K562 (cell line): ENCODE measurements at regions not wholly inside any gene's neighbourhood (a gene's known extent, or its start where the extent isn't known, plus 50 kb on each side); places are given as distances from the start of the nearest gene placed in this dataset.
A peak's percentile ranks its signal among the peaks of the same experiment; 100 is the strongest.

Experiments used
- ADNP ChIP-seq: fragments of 200-800 bp; sonication (Bioruptor generic); IDR thresholded peaks from 2 replicates; pipeline ENCODE4 v1.6.1; 2016; ENCODE audit warnings: missing genetic modification characterization, missing compliant biosample characterization
- CBFA2T3 ChIP-seq: fragments of 450-650 bp; IDR thresholded peaks from 2 replicates; pipeline ENCODE4 v1.6.1; 2017
- CBX5 ChIP-seq: IDR thresholded peaks from 2 replicates; pipeline ENCODE4 v1.6.1; 2014; ENCODE audit warnings: low read depth, borderline replicate concordance
- CC2D1A ChIP-seq: fragments of 450-650 bp; IDR thresholded peaks from 2 replicates; pipeline ENCODE4 v1.6.1; 2017; ENCODE audit warnings: mild to moderate bottlenecking
- COPS2 ChIP-seq: fragments of 450-650 bp; conservative IDR thresholded peaks from 2 replicates; pipeline ENCODE4 v1.6.1; 2016; ENCODE audit warnings: mild to moderate bottlenecking, moderate library complexity
- ETV1 ChIP-seq: fragments of 450-650 bp; conservative IDR thresholded peaks from 2 replicates; pipeline ENCODE4 v1.6.1; 2016; ENCODE audit warnings: missing genetic modification characterization, control low read depth, low read depth, missing compliant biosample characterization
- HEY1 ChIP-seq: fragments of 250-450 bp; sonication (Bioruptor Pico); IDR thresholded peaks from 2 replicates; pipeline ENCODE4 v1.5.0; 2020; ENCODE audit warnings: mild to moderate bottlenecking, moderate library complexity, borderline replicate concordance
- HSF4 ChIP-seq: fragments of 250-450 bp; sonication (Bioruptor Pico); IDR thresholded peaks from 2 replicates; pipeline ENCODE4 v2.1.2; 2022; ENCODE audit warnings: mild to moderate bottlenecking, moderate library complexity, borderline replicate concordance
- KDM1A ChIP-seq, 2 experiments: fragments of 450-650 bp; IDR thresholded peaks; 2 replicates each; pipeline ENCODE4 v1.6.1; 2016; ENCODE audit warnings: mild to moderate bottlenecking in 2 of 2
- NCOA2 ChIP-seq, 2 experiments: fragments of 450-650 bp; IDR thresholded peaks; 2 replicates each; pipeline ENCODE4 v1.6.1; 2018; ENCODE audit warnings: mild to moderate bottlenecking in 2 of 2, moderate library complexity in 1 of 2; ENCODE audit not compliant: partially characterized antibody in 2 of 2
- POLR2A ChIP-seq: fragments of 450-650 bp; conservative IDR thresholded peaks from 2 replicates; pipeline ENCODE4 v1.6.1; 2016
- POLR2G ChIP-seq: fragments of 200-400 bp; formaldehyde crosslinking; IDR thresholded peaks from 2 replicates; pipeline ENCODE4 v1.6.1; 2017; ENCODE audit warnings: low read depth, mild to moderate bottlenecking, antibody characterized with exemption, low read length, moderate library complexity
- RAD21 ChIP-seq, 2 experiments: fragments of 250-450 bp in 1 of 2; fragments of 450-650 bp in 1 of 2; sonication (Bioruptor Pico) in 1 of 2; formaldehyde crosslinking in 1 of 2; IDR thresholded peaks in 1 of 2; conservative IDR thresholded peaks in 1 of 2; 2 replicates each; pipeline versions ENCODE4 v1.4.0 to v1.8.0; 2020 to 2022; ENCODE audit warnings: mild to moderate bottlenecking in 2 of 2, moderate library complexity in 1 of 2
- SMARCA5 ChIP-seq: fragments of 450-650 bp; IDR thresholded peaks from 2 replicates; pipeline ENCODE4 v1.6.1; 2016
- TEAD4 ChIP-seq, 2 experiments: sonication (generic) in 1 of 2; formaldehyde crosslinking in 1 of 2; IDR thresholded peaks; 2 replicates each; pipeline versions ENCODE4 v1.6.1 to v1.8.0; 2012 to 2022; ENCODE audit warnings: borderline replicate concordance in 1 of 2, inconsistent platforms in 1 of 2, low read length in 1 of 2, mild to moderate bottlenecking in 1 of 2, missing genetic modification reagents in 1 of 2
- TRIM24 ChIP-seq, 2 experiments: fragments of 450-650 bp; IDR thresholded peaks; 2 replicates each; pipeline ENCODE4 v1.6.1; 2016
- ZC3H8 ChIP-seq: fragments of 450-650 bp; IDR thresholded peaks from 2 replicates; pipeline ENCODE4 v1.6.1; 2017
- ZNF133 ChIP-seq: fragments of 250-450 bp; sonication (Bioruptor Pico); IDR thresholded peaks from 2 replicates; pipeline ENCODE4 v1.4.0; 2020; ENCODE audit warnings: mild to moderate bottlenecking
- ZNF76 ChIP-seq: fragments of 250-450 bp; sonication (Bioruptor Pico); IDR thresholded peaks from 2 replicates; pipeline ENCODE4 v1.4.0; 2020; ENCODE audit warnings: mild to moderate bottlenecking, moderate library complexity, borderline replicate concordance
- TF ChIP-seq, protein P1 (sequence below): fragments of 450-650 bp; IDR thresholded peaks from 2 replicates; pipeline ENCODE4 v1.6.1; 2018; ENCODE audit warnings: mild to moderate bottlenecking, low read depth; ENCODE audit not compliant: partially characterized antibody
- TF ChIP-seq, protein P2 (sequence below): fragments of 150-350 bp; conservative IDR thresholded peaks from 2 replicates; pipeline ENCODE4 v1.6.1; 2014; ENCODE audit warnings: low read length
- TF ChIP-seq, protein P3 (sequence below): fragments of 250-450 bp; sonication (Bioruptor Pico); IDR thresholded peaks from 2 replicates; pipeline ENCODE4 v1.4.0; 2020; ENCODE audit warnings: mild to moderate bottlenecking
- TF ChIP-seq, protein P4 (sequence below): fragments of 250-450 bp; sonication (Bioruptor Pico); IDR thresholded peaks from 2 replicates; pipeline ENCODE4 v1.8.0; 2021; ENCODE audit warnings: moderate library complexity, mild to moderate bottlenecking, inconsistent platforms

DNA sequence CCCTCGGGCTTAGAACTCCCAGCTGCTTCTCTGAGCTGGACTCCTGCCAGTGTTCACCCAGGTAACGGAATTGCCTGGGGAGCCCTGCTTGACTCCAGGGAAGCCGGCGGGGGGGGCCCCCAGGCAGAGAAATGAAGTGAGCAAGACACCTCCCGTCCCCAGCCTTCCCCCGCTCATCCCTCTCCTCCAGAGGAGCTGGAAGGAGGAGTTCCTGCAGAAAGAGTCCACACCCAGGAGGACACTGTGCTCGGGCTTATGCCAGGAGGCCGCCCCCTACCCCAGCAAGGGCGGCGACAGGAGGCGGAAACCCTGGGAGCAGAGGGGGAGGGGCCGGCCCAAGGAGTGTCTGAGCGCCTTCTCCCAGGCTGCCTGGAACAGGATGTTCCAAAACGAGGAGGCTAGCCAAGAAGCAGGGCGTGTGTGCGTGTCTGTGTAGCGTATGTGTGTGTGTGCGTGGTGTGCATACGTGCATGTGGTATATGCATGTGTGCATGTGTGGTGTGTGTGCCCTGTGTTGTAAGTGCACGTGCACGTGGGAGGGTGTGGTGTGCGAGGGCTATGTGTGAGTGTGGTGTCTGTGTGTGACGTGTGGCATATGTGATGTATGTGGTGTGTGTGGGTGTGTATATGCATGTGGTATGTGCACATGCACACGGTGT, 511.3 kb downstream of the SHQ1 start (continued):
- TF ChIP-seq CBFA2T3 (peak; percentile 49; the same call in 1 of the 2 replicates), ZNF76 (CRISPR knock-in tag) (no peak), ZNF133 (CRISPR knock-in tag) (no peak), NCOA2 (IDR thresholded peaks at IDR 0.05; ENCODE audit: partially characterized antibody in 2 of 2) (no peak), COPS2 (no peak), TRIM24 (IDR thresholded peaks at IDR 0.05) (peak in 1 of 2 experiments; percentile 13; a peak in 1 of 4 replicates), POLR2A (no peak), TEAD4 (IDR thresholded peaks at IDR 0.05; ENCODE audit: low read length) (no peak), TEAD4 (CRISPR knock-in tag; IDR thresholded peaks at IDR 0.05; ENCODE audit: borderline replicate concordance) (no peak), CC2D1A (no peak), CBX5 (no peak), HSF4 (no peak), HEY1 (CRISPR knock-in tag) (no peak), ETV1 (tag) (peak; percentile 55; the same call in 1 of the 2 replicates), SMARCA5 (peak; percentile 78; the same call in 1 of the 2 replicates), ZC3H8 (no peak), POLR2G (peak; percentile 31; the same call in 1 of the 2 replicates), RAD21 (CRISPR knock-in tag; conservative IDR thresholded peaks at IDR 0.05 in 1 of 2, IDR thresholded peaks at IDR 0.05 in 1 of 2) (peak in 1 of 2 experiments; percentile 7; a peak in 1 of 4 replicates), ADNP (tag) (no peak), KDM1A (IDR thresholded peaks at IDR 0.05) (peak; percentile 19 to 98; a peak in 2 of 4 replicates)
- TF ChIP-seq, protein P1, sequence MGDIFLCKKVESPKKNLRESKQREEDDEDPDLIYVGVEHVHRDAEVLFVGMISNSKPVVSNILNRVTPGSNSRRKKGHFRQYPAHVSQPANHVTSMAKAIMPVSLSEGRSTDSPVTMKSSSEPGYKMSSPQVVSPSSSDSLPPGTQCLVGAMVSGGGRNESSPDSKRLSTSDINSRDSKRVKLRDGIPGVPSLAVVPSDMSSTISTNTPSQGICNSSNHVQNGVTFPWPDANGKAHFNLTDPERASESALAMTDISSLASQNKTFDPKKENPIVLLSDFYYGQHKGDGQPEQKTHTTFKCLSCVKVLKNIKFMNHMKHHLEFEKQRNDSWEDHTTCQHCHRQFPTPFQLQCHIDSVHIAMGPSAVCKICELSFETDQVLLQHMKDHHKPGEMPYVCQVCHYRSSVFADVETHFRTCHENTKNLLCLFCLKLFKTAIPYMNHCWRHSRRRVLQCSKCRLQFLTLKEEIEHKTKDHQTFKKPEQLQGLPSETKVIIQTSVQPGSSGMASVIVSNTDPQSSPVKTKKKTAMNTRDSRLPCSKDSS = no peak
- TF ChIP-seq, protein P2, sequence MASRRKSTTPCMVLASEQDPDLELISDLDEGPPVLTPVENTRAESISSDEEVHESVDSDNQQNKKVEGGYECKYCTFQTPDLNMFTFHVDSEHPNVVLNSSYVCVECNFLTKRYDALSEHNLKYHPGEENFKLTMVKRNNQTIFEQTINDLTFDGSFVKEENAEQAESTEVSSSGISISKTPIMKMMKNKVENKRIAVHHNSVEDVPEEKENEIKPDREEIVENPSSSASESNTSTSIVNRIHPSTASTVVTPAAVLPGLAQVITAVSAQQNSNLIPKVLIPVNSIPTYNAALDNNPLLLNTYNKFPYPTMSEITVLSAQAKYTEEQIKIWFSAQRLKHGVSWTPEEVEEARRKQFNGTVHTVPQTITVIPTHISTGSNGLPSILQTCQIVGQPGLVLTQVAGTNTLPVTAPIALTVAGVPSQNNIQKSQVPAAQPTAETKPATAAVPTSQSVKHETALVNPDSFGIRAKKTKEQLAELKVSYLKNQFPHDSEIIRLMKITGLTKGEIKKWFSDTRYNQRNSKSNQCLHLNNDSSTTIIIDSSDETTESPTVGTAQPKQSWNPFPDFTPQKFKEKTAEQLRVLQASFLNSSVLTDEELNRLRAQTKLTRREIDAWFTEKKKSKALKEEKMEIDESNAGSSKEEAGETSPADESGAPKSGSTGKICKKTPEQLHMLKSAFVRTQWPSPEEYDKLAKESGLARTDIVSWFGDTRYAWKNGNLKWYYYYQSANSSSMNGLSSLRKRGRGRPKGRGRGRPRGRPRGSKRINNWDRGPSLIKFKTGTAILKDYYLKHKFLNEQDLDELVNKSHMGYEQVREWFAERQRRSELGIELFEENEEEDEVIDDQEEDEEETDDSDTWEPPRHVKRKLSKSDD = no peak
- TF ChIP-seq, protein P3, sequence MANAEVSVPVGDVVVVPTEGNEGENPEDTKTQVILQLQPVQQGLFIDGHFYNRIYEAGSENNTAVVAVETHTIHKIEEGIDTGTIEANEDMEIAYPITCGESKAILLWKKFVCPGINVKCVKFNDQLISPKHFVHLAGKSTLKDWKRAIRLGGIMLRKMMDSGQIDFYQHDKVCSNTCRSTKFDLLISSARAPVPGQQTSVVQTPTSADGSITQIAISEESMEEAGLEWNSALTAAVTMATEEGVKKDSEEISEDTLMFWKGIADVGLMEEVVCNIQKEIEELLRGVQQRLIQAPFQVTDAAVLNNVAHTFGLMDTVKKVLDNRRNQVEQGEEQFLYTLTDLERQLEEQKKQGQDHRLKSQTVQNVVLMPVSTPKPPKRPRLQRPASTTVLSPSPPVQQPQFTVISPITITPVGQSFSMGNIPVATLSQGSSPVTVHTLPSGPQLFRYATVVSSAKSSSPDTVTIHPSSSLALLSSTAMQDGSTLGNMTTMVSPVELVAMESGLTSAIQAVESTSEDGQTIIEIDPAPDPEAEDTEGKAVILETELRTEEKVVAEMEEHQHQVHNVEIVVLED = no peak
- TF ChIP-seq, protein P4, sequence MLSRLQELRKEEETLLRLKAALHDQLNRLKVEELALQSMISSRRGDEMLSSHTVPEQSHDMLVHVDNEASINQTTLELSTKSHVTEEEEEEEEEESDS (CRISPR knock-in tag) = no peak
